Keratinocyte (primary cell): ENCODE measurements at regions not wholly inside any gene's neighbourhood (a gene's known extent, or its start where the extent isn't known, plus 50 kb on each side); places are given as distances from the start of the nearest gene placed in this dataset.

ENCODE experiments used
- EZH2 ChIP-seq: IDR thresholded peaks from one replicate; pipeline ENCODE4 v1.6.1; 2012; ENCODE audit warnings: inconsistent platforms, mild to moderate bottlenecking, low read length, moderate library complexity
- TF ChIP-seq, protein P1 (sequence below), 3 experiments: IDR thresholded peaks in 1 of 3; conservative IDR thresholded peaks in 1 of 3; optimal IDR thresholded peaks in 1 of 3; 2 replicates in 2 of 3; 3 replicates in 1 of 3; pipeline versions ENCODE3 to v1.5.1; 2011; ENCODE audit warnings: low read length in 3 of 3, mild to moderate bottlenecking in 3 of 3, moderate library complexity in 2 of 3, control low read depth in 1 of 3, inconsistent platforms in 1 of 3; ENCODE audit not compliant: insufficient read depth in 2 of 3; ENCODE audit errors: extremely low read depth in 1 of 3

DNA sequence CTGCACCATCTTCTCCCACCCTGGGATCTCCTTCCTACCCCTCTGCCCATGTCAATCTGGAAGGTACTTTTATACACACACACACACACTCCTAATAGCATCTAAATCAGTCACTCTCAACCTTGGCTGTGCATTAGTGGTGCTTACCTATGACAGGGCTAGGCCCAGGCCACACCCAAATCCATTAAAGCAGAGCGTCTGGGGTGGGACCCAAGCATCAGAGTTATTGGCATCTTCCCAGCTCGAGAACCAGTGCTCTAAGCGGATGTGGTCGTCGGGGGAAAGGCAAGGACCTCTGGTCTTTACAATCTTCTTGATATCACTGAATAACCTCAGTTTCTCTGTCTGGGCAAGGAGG, 194.6 kb downstream of the TRIM29 start:
- TF ChIP-seq, protein P1, sequence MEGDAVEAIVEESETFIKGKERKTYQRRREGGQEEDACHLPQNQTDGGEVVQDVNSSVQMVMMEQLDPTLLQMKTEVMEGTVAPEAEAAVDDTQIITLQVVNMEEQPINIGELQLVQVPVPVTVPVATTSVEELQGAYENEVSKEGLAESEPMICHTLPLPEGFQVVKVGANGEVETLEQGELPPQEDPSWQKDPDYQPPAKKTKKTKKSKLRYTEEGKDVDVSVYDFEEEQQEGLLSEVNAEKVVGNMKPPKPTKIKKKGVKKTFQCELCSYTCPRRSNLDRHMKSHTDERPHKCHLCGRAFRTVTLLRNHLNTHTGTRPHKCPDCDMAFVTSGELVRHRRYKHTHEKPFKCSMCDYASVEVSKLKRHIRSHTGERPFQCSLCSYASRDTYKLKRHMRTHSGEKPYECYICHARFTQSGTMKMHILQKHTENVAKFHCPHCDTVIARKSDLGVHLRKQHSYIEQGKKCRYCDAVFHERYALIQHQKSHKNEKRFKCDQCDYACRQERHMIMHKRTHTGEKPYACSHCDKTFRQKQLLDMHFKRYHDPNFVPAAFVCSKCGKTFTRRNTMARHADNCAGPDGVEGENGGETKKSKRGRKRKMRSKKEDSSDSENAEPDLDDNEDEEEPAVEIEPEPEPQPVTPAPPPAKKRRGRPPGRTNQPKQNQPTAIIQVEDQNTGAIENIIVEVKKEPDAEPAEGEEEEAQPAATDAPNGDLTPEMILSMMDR (optimal IDR thresholded peaks at IDR 0.05 in 1 of 3, IDR thresholded peaks at IDR 0.05 in 1 of 3, conservative IDR thresholded peaks at IDR 0.05 in 1 of 3; ENCODE audit: extremely low read depth in 1 of 3, insufficient read depth in 2 of 3, low read length in 3 of 3) = no peak
- TF ChIP-seq EZH2 = no peak
